Hepatocyte (in vitro differentiated cells): ENCODE measurements at regions not wholly inside any gene's neighbourhood (a gene's known extent, or its start where the extent isn't known, plus 50 kb on each side); places are given as distances from the start of the nearest gene placed in this dataset.

Experiments
- DNase-seq: peaks from one replicate; pipeline ENCODE4 v3.0.0-alpha.2; 2016; ENCODE audit warnings: low spot score
- H2AFZ ChIP-seq: fragments of 200-600 bp; sonication (generic); 2 replicates; pipeline ENCODE4 v1.6.0; 2016; ENCODE audit warnings: antibody characterized with exemption, mild to moderate bottlenecking
- H3K27ac ChIP-seq: fragments of 200-600 bp; sonication (generic); 2 replicates; pipeline ENCODE4 v1.5.1; 2016; ENCODE audit warnings: mild to moderate bottlenecking
- H3K27me3 ChIP-seq: fragments of 200-600 bp; sonication (generic); 2 replicates; pipeline ENCODE4 v1.6.1; 2016
- H3K36me3 ChIP-seq: fragments of 200-600 bp; sonication (generic); replicated peaks from 2 replicates; pipeline ENCODE4 v1.5.1; 2016; ENCODE audit warnings: low read depth; ENCODE audit not compliant: insufficient read depth
- H3K4me1 ChIP-seq: fragments of 200-600 bp; sonication (generic); 2 replicates; pipeline ENCODE4 v1.5.1; 2016; ENCODE audit warnings: mild to moderate bottlenecking, moderate library complexity; ENCODE audit not compliant: insufficient read depth
- H3K4me2 ChIP-seq: fragments of 200-600 bp; sonication (generic); 2 replicates; pipeline ENCODE4 v1.6.0; 2016
- H3K4me3 ChIP-seq: fragments of 200-600 bp; sonication (generic); 2 replicates; pipeline ENCODE4 v1.5.1; 2016; ENCODE audit warnings: mild to moderate bottlenecking
- H3K79me2 ChIP-seq: fragments of 200-600 bp; sonication (generic); 2 replicates; pipeline ENCODE4 v1.6.0; 2017; ENCODE audit warnings: mild to moderate bottlenecking
- H3K9me2 ChIP-seq: fragments of 200-600 bp; sonication (generic); replicated peaks from 2 replicates; pipeline ENCODE4 v1.6.0; 2017; ENCODE audit warnings: mild to moderate bottlenecking; ENCODE audit not compliant: insufficient read depth
- H3K9me3 ChIP-seq: fragments of 200-600 bp; sonication (generic); 2 replicates; pipeline ENCODE4 v1.5.1; 2016; ENCODE audit warnings: low read depth, mild to moderate bottlenecking
- H4K20me1 ChIP-seq: fragments of 200-600 bp; sonication (generic); 2 replicates; pipeline ENCODE4 v1.6.0; 2016; ENCODE audit warnings: mild to moderate bottlenecking; ENCODE audit not compliant: insufficient read depth, poor library complexity, severe bottlenecking
- EZH2 ChIP-seq: fragments of 200-600 bp; sonication (generic); IDR thresholded peaks from 2 replicates; pipeline ENCODE4 v1.6.1; 2016; ENCODE audit warnings: antibody characterized with exemption, mild to moderate bottlenecking, borderline replicate concordance
- EZH2phosphoT487 ChIP-seq: fragments of 200-600 bp; sonication (generic); IDR thresholded peaks from one replicate; pipeline ENCODE4 v1.6.1; 2018; ENCODE audit warnings: antibody characterized with exemption, mild to moderate bottlenecking, low read depth, moderate library complexity; ENCODE audit not compliant: unreplicated experiment, severe bottlenecking
- WGBS: methylation state at CpG from one replicate; pipeline ENCODE4 v1.1.6; 2016; ENCODE audit warnings: low lambda C conversion rate; ENCODE audit errors: missing lambda C conversion rate; 5-methylcytosine and 5-hydroxymethylcytosine counted together
- TF ChIP-seq, protein P1 (sequence below): fragments of 200-600 bp; sonication (generic); IDR thresholded peaks from 2 replicates; pipeline ENCODE4 v1.5.1; 2016; ENCODE audit warnings: antibody characterized with exemption, mild to moderate bottlenecking; ENCODE audit not compliant: poor library complexity

- DNase-seq, result no peak
- Histone ChIP-seq H3K27ac (no peak overlapping the region), H3K4me3 (no peak overlapping the region), H3K27me3 (no peaks in the 10 kb centered on the region), H3K9me2 (no peaks in the 10 kb centered on the region), H3K9me3 (no peaks in the 10 kb centered on the region), H3K4me2 (no peak overlapping the region), H2AFZ (no peak overlapping the region), H3K36me3 (no peaks in the 10 kb centered on the region), H3K79me2 (no peaks in the 10 kb centered on the region), H3K4me1 (no peaks in the 10 kb centered on the region), H4K20me1 (no peaks in the 10 kb centered on the region)
- WGBS, result 65% methylated on average over 2 of the region's 2 CpGs
- TF ChIP-seq, protein P1, sequence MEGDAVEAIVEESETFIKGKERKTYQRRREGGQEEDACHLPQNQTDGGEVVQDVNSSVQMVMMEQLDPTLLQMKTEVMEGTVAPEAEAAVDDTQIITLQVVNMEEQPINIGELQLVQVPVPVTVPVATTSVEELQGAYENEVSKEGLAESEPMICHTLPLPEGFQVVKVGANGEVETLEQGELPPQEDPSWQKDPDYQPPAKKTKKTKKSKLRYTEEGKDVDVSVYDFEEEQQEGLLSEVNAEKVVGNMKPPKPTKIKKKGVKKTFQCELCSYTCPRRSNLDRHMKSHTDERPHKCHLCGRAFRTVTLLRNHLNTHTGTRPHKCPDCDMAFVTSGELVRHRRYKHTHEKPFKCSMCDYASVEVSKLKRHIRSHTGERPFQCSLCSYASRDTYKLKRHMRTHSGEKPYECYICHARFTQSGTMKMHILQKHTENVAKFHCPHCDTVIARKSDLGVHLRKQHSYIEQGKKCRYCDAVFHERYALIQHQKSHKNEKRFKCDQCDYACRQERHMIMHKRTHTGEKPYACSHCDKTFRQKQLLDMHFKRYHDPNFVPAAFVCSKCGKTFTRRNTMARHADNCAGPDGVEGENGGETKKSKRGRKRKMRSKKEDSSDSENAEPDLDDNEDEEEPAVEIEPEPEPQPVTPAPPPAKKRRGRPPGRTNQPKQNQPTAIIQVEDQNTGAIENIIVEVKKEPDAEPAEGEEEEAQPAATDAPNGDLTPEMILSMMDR, result no peak
- TF ChIP-seq EZH2 (no peak), EZH2phosphoT487 (no peak)
These were observed 99.6 kb upstream of the CCSER1 start for GRCh38 chr4:90027565-90027964.

- H3K27ac ChIP-seq, result no peak overlapping the region
- TF ChIP-seq EZH2, result no peak
- no peak for TF ChIP-seq EZH2phosphoT487
- TF ChIP-seq, protein P1, result no peak
- H3K4me3 ChIP-seq, result no peak overlapping the region
- no peaks in the 10 kb centered on the region for H3K79me2 ChIP-seq
- H3K9me3 ChIP-seq, result no peaks in the 10 kb centered on the region
- no peaks in the 10 kb centered on the region for H3K27me3 ChIP-seq
- H2AFZ ChIP-seq, result no peak overlapping the region
- no peaks in the 10 kb centered on the region for H4K20me1 ChIP-seq
- WGBS, result 95% methylated on average over 2 of the region's 2 CpGs
- H3K9me2 ChIP-seq, result no peaks in the 10 kb centered on the region
- H3K36me3 ChIP-seq, result no peaks in the 10 kb centered on the region
- no peak for DNase-seq
- no peaks in the 10 kb centered on the region for H3K4me1 ChIP-seq
- H3K4me2 ChIP-seq, result no peak overlapping the region
These were observed 98.7 kb upstream of the CCSER1 start for GRCh38 chr4:90028460-90028859.

DNA sequence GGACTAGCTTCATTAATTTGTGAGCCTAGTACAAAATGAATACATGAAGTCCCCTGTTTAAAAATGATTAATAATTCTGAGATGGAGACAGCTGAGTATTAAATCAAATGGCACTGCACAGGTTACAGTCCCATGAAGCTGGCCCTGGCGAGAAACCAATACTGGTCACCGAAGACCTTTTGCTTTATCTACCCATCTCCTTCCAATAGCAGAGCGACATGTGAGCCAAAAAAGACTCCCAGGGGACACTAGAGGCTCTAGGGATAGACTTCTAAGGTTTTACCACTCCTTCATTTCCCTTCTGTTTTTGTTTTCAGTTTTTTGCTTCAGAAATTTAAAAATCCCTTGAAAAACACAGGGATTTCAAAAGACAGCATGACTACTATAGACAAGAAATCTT lies 97.0 kb upstream of the CCSER1 start:
- H3K79me2 ChIP-seq, result no peaks in the 10 kb centered on the region
- H3K9me2 ChIP-seq, result no peaks in the 10 kb centered on the region
- no peaks in the 10 kb centered on the region for H3K36me3 ChIP-seq
- no peak overlapping the region for H3K27ac ChIP-seq
- no peak for DNase-seq
- WGBS, result 93% methylated on average over 3 of the region's 3 CpGs
- no peak overlapping the region for H3K4me3 ChIP-seq
- H2AFZ ChIP-seq, result no peak overlapping the region
- no peak overlapping the region for H3K4me2 ChIP-seq
- no peaks in the 10 kb centered on the region for H4K20me1 ChIP-seq
- TF ChIP-seq, protein P1, result no peak
- TF ChIP-seq EZH2phosphoT487, result no peak
- no peak for TF ChIP-seq EZH2
- no peaks in the 10 kb centered on the region for H3K9me3 ChIP-seq
- H3K27me3 ChIP-seq, result no peaks in the 10 kb centered on the region
- no peaks in the 10 kb centered on the region for H3K4me1 ChIP-seq

DNA sequence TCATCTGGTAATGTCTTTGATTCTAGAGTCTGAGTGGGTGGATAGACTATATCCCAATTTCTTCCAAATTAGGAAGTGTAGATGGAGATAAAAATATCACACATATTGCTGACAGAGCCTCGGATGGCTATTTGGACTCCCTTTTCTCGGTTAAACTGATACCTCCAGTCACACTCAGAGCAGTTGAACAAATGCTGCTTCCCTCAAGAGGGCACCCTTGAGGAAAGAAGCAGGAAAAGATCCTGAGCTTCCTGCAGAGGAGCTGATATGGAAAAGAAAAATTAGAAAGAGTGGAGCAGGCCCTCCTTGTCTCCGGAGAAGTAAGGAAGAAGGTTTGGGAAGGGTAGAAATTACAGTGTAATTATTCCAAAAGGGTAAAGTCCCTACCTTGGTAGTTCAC lies 96.2 kb upstream of the CCSER1 start:
- peak; percentile 41 for DNase-seq
- WGBS, result 35% methylated on average over 3 of the region's 3 CpGs
- no peaks in the 10 kb centered on the region for H3K79me2 ChIP-seq

More for the DNA sequence above, 96.2 kb upstream of the CCSER1 start:
- TF ChIP-seq, protein P1, result peak; percentile 43
- no peak for TF ChIP-seq EZH2phosphoT487
- H3K4me3 ChIP-seq, result no peak overlapping the region
- H3K4me1 ChIP-seq, result no peaks in the 10 kb centered on the region
- no peak overlapping the region for H3K27ac ChIP-seq
- no peak overlapping the region for H2AFZ ChIP-seq
- H3K9me3 ChIP-seq, result no peaks in the 10 kb centered on the region
- H3K36me3 ChIP-seq, result no peaks in the 10 kb centered on the region
- H3K9me2 ChIP-seq, result no peaks in the 10 kb centered on the region
- no peaks in the 10 kb centered on the region for H4K20me1 ChIP-seq
- H3K4me2 ChIP-seq, result no peak overlapping the region
- H3K27me3 ChIP-seq, result no peaks in the 10 kb centered on the region
